Endothelial cell of umbilical vein (primary cell): ENCODE measurements at regions not wholly inside any gene's neighbourhood (a gene's known extent, or its start where the extent isn't known, plus 50 kb on each side); places are given as distances from the start of the nearest gene placed in this dataset.

Experiments
- BruUV-seq: library from RNA; stranded (reverse); fragments of 400-500 nt; replicated peaks from 2 replicates; lab custom pipeline; 2021; lab: Mats Ljungman, UMichigan
- CTCF ChIA-PET: fragments of 300-600, 350-600 bp; sonication (Branson Sonifier 250); formaldehyde crosslinking; loops from one replicate; lab custom pipeline; 2021; ENCODE audit warnings: antibody characterized with exemption, inconsistent platforms; lab: Charles Lee
- POLR2A ChIA-PET: fragments of 300-600, 350-600 bp; sonication (Branson Sonifier 250); formaldehyde crosslinking; loops from one replicate; lab custom pipeline; 2021; ENCODE audit warnings: antibody characterized with exemption, inconsistent platforms; lab: Charles Lee
- DNase-seq: peaks from one replicate; pipeline ENCODE4 v3.0.0-alpha.2; 2011; ENCODE audit warnings: low read depth, low spot score
- FAIRE-seq: peaks from 2 replicates; lab custom pipeline; 2011; peaks lifted over from hg19 to GRCh38; lab: Jason Lieb, UNC
- H2AFZ ChIP-seq: 2 replicates; pipeline ENCODE4 v1.6.0; 2012; ENCODE audit warnings: low read depth, low read length, control low read depth, inconsistent platforms
- H3K27ac ChIP-seq: 2 replicates; pipeline ENCODE4 v1.5.1; 2011; ENCODE audit warnings: low read depth, mild to moderate bottlenecking, control low read depth, low read length, moderate library complexity; ENCODE audit not compliant: insufficient read depth
- H3K27me3 ChIP-seq, 2 experiments: 2 replicates each; pipeline versions ENCODE4 v1.6.0 to v1.6.1; 2011; ENCODE audit warnings: low read length in 2 of 2, mixed read lengths in 1 of 2; ENCODE audit not compliant: control insufficient read depth in 2 of 2, insufficient read depth in 2 of 2
- H3K36me3 ChIP-seq, 2 experiments: 2 replicates in 1 of 2; 3 replicates in 1 of 2; pipeline ENCODE4 v1.5.1; 2011; ENCODE audit warnings: low read length in 2 of 2, mild to moderate bottlenecking in 1 of 2, moderate library complexity in 1 of 2; ENCODE audit not compliant: control insufficient read depth in 2 of 2, insufficient read depth in 2 of 2; ENCODE audit errors: extremely low read depth in 1 of 2
- H3K4me1 ChIP-seq: 3 replicates; pipeline ENCODE4 v1.5.1; 2011; ENCODE audit warnings: mild to moderate bottlenecking, low read length; ENCODE audit not compliant: control insufficient read depth, insufficient read depth; ENCODE audit errors: extremely low read depth
- H3K4me2 ChIP-seq: 2 replicates; pipeline ENCODE4 v1.6.1; 2011; ENCODE audit warnings: low read length, control low read depth, mixed read lengths; ENCODE audit not compliant: insufficient read depth
- H3K4me3 ChIP-seq, 3 experiments: fragments of 200-600 bp in 1 of 3; sonication (generic), shearing (Covaris generic) in 1 of 3; replicated peaks in 1 of 3; 2 replicates each; pipeline ENCODE4 v1.5.1; 2011 to 2016; ENCODE audit warnings: control low read depth in 3 of 3, low read length in 3 of 3, mild to moderate bottlenecking in 2 of 3, inconsistent platforms in 1 of 3, low read depth in 1 of 3, moderate library complexity in 1 of 3; ENCODE audit not compliant: insufficient read depth in 1 of 3
- H3K79me2 ChIP-seq: 2 replicates; pipeline ENCODE4 v1.6.0; 2012; ENCODE audit warnings: low read length, inconsistent platforms; ENCODE audit not compliant: control insufficient read depth, insufficient read depth
- H3K9ac ChIP-seq: replicated peaks from 2 replicates; pipeline ENCODE3; 2011; ENCODE audit warnings: low read length, control low read depth; ENCODE audit not compliant: insufficient read depth; ENCODE audit errors: extremely low read depth
- H3K9me1 ChIP-seq: replicated peaks from 3 replicates; pipeline ENCODE4 v1.6.0; 2011; ENCODE audit warnings: mild to moderate bottlenecking, low read length; ENCODE audit not compliant: control insufficient read depth, insufficient read depth; ENCODE audit errors: extremely low read depth
- H3K9me3 ChIP-seq: replicated peaks from 2 replicates; pipeline ENCODE4 v1.5.1; 2012; ENCODE audit warnings: low read length, inconsistent platforms; ENCODE audit not compliant: control insufficient read depth, insufficient read depth
- H4K20me1 ChIP-seq: replicated peaks from 2 replicates; pipeline ENCODE3; 2011; ENCODE audit warnings: mild to moderate bottlenecking, low read length; ENCODE audit not compliant: control insufficient read depth, insufficient read depth; ENCODE audit errors: extremely low read depth
- EZH2 ChIP-seq: IDR thresholded peaks from 2 replicates; pipeline ENCODE4 v1.6.1; 2012; ENCODE audit warnings: borderline replicate concordance, low read depth, mild to moderate bottlenecking, moderate library complexity, low read length, inconsistent platforms; ENCODE audit not compliant: severe bottlenecking
- FOS ChIP-seq: IDR thresholded peaks from 2 replicates; pipeline ENCODE4 v1.6.1; 2011; ENCODE audit warnings: mild to moderate bottlenecking, low read length, moderate library complexity, borderline replicate concordance; ENCODE audit not compliant: insufficient read depth
- JUN ChIP-seq: IDR thresholded peaks from 2 replicates; pipeline ENCODE4 v1.6.1; 2011; ENCODE audit warnings: borderline replicate concordance, low read depth; ENCODE audit not compliant: insufficient read length, insufficient read depth
- MYC ChIP-seq: IDR thresholded peaks from one replicate; pipeline ENCODE4 v1.6.1; 2011; ENCODE audit warnings: mild to moderate bottlenecking, low read depth, low read length
- POLR2A ChIP-seq: IDR thresholded peaks from 2 replicates; pipeline ENCODE4 v1.6.1; 2012; ENCODE audit warnings: low read depth, mild to moderate bottlenecking, control low read depth, low read length
- POLR2AphosphoS5 ChIP-seq: IDR thresholded peaks from 2 replicates; pipeline ENCODE4 v1.6.1; 2012; ENCODE audit warnings: low read depth, mild to moderate bottlenecking, control low read depth, low read length, moderate library complexity; ENCODE audit not compliant: insufficient read depth
- dilution Hi-C: fragments of 300-500 bp; cut with MboI; formaldehyde crosslinking; loops from one replicate; pipeline ENCODE4 v1.15.0; 2019; ENCODE audit warnings: low sequenced_read_pairs; ENCODE audit not compliant: extremely low pct_ligation_motif_present
- intact Hi-C: fragments of 100-400 bp; cut with micrococcal nuclease; formaldehyde crosslinking; loops from one replicate; pipeline ENCODE4 v1.10.0; 2022
- TF ChIP-seq, protein P1 (sequence below): IDR thresholded peaks from 2 replicates; pipeline ENCODE4 v1.6.1; 2011; ENCODE audit not compliant: insufficient read depth, insufficient read length
- TF ChIP-seq, protein P2 (sequence below), 2 donors: IDR thresholded peaks; 1 replicate in 1 of 2; 2 replicates in 1 of 2; pipeline ENCODE4 v1.5.1; 2011; ENCODE audit warnings: low read length in 2 of 2, mild to moderate bottlenecking in 2 of 2, moderate library complexity in 2 of 2, control low read depth in 1 of 2, inconsistent platforms in 1 of 2, low read depth in 1 of 2; ENCODE audit not compliant: insufficient read depth in 1 of 2; ENCODE audit errors: extremely low read depth in 1 of 2

DNA sequence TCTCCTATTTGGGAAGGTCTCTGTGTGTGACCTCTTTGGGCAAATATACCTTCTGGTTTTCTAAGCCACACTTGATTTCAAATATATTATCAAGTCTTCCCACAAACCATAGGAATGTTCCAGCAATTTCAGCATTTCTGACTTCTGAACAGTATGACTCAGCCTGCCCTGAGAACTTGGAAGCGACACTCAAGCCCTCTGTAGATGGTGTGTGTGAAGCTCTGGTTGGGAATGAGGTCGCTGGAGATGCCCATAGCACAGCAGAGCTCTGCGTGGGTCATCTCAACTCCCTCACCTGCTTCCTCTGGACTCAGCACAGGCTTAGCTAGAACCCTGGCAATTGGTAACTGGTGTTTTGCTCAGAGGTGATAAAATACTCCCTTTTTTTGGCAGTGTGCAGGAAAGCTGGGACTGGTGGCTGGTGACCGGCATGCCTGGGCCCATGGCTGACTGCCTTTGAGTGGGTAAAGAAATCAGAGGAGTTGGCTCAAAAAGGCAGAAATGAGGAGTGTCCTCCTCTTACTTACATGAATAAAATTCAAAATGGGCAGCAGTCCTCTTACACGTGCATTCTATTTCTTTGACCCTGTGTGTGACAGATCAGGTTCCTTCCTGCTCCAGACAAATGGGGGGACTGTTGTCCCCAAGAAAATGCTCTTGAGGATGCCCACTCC lies 87.5 kb upstream of the NRP1 start:
- FAIRE-seq (no peak), DNase-seq (peak; percentile 18)
- no peak for TF ChIP-seq FOS
- TF ChIP-seq JUN: no peak
- no peak for TF ChIP-seq POLR2A
- no peak for TF ChIP-seq POLR2AphosphoS5
- no peak for TF ChIP-seq MYC
- TF ChIP-seq, protein P1, sequence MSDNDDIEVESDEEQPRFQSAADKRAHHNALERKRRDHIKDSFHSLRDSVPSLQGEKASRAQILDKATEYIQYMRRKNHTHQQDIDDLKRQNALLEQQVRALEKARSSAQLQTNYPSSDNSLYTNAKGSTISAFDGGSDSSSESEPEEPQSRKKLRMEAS: no peak
- no peak for TF ChIP-seq EZH2
- intact Hi-C loops (no loop called here), dilution Hi-C loops (no loop called here)
- Histone ChIP-seq H3K4me2 (no peak overlapping the region), H3K9ac (no peak overlapping the region), H3K79me2 (no peaks in the 10 kb centered on the region), H3K36me3 (no peaks in the 10 kb centered on the region), H3K4me3 (no peak overlapping the region), H3K9me1 (no peaks in the 10 kb centered on the region), H3K27ac (no peak overlapping the region), H3K27me3 (no peaks in the 10 kb centered on the region), H2AFZ (no peak overlapping the region), H3K4me1 (no peaks in the 10 kb centered on the region), H3K9me3 (no peaks in the 10 kb centered on the region), H4K20me1 (no peaks in the 10 kb centered on the region)
- no TSS peak for BruUV-seq
- ChIA-PET POLR2A (no interaction called here), CTCF (interaction anchor here (0.7 kb wide), 1 partner anchor 87 kb away, joined by 4 read pairs; the partner anchor contains the start of gene NRP1)

DNA sequence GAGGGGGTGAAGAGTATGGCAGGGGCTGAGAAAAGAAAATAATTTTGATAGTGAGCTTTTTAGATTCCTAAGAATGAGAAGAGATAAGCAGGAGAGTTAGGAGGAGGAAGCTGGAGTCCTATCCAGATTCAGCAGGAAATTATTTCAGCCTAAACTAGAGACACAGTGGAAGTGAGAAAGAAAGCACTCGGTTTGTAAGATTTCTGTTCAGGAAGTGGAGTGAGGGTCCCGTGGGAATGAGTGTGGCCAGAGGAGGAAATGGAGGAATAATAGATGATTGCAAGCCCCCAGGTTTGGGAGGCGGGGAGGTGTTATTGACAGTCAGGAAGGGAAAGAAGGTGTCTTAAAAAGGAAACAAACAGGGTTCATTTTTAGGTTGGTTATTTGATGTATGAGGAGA lies 84.8 kb upstream of the NRP1 start:
- Histone ChIP-seq H3K79me2 (no peaks in the 10 kb centered on the region), H2AFZ (peak overlapping the region; percentile 67), H3K9me3 (no peaks in the 10 kb centered on the region), H3K4me3 (no peak overlapping the region), H3K4me2 (no peak overlapping the region), H3K27ac (no peak overlapping the region), H3K36me3 (no peaks in the 10 kb centered on the region), H3K9ac (no peak overlapping the region), H3K4me1 (no peaks in the 10 kb centered on the region), H3K9me1 (no peaks in the 10 kb centered on the region), H3K27me3 (no peaks in the 10 kb centered on the region), H4K20me1 (no peaks in the 10 kb centered on the region)
- dilution Hi-C loops: no loop called here
- DNase-seq (peak; percentile 13), FAIRE-seq (no peak)
- BruUV-seq: no TSS peak
- intact Hi-C loops: no loop called here
- ChIA-PET CTCF (interaction anchor here (0.6 kb wide), 1 partner anchor 84 kb away, joined by 3 read pairs; no protein-coding TSS in a partner anchor), POLR2A (no interaction called here)
- no peak for TF ChIP-seq JUN
- TF ChIP-seq POLR2AphosphoS5: no peak
- TF ChIP-seq, protein P2, sequence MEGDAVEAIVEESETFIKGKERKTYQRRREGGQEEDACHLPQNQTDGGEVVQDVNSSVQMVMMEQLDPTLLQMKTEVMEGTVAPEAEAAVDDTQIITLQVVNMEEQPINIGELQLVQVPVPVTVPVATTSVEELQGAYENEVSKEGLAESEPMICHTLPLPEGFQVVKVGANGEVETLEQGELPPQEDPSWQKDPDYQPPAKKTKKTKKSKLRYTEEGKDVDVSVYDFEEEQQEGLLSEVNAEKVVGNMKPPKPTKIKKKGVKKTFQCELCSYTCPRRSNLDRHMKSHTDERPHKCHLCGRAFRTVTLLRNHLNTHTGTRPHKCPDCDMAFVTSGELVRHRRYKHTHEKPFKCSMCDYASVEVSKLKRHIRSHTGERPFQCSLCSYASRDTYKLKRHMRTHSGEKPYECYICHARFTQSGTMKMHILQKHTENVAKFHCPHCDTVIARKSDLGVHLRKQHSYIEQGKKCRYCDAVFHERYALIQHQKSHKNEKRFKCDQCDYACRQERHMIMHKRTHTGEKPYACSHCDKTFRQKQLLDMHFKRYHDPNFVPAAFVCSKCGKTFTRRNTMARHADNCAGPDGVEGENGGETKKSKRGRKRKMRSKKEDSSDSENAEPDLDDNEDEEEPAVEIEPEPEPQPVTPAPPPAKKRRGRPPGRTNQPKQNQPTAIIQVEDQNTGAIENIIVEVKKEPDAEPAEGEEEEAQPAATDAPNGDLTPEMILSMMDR (IDR thresholded peaks at IDR 0.05; ENCODE audit: extremely low read depth in 1 of 2, insufficient read depth in 1 of 2, low read depth in 1 of 2, low read length in 2 of 2): no peak
- TF ChIP-seq, protein P1: no peak
- TF ChIP-seq FOS: no peak
- TF ChIP-seq POLR2A: no peak
- no peak for TF ChIP-seq MYC
